ENCODE measurements at regions not wholly inside any gene's neighbourhood (a gene's known extent, or its start where the extent isn't known, plus 50 kb on each side); places are given as distances from the start of the nearest gene placed in this dataset.

DNA sequence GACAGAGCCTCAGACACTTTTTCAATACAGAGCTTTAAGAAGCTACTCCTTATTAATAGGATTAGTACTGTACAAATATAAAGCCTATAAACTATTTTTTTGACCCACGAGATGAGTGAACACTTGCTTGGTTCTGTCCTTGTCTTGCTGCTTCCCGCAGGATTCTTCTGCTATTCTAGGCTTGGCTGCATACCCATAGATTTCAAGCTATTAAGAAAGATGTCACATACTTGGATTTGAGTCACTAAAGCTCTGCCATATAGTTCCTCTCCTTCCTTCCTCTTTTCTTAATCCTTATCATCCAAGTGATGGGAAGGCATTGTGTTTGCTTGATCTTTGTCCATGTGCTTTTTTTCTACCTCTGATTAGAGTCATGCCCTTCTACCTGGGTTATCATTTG is 361.2 kb upstream of the TRPC7 start:
- H3K27ac ChIP-seq: no peak overlapping the region
- H3K27me3 ChIP-seq: no peaks in the 10 kb centered on the region
- no peak overlapping the region for H3K4me3 ChIP-seq
- H3K36me3 ChIP-seq: no peaks in the 10 kb centered on the region
- DNase-seq (ENCODE audit: low spot score in 2 of 2): no peak
- no peaks in the 10 kb centered on the region for H3K9me3 ChIP-seq
- H3K4me1 ChIP-seq: no peaks in the 10 kb centered on the region
- intact Hi-C loops (cut with DNase I; ENCODE audit: low total_unique reads): no loop called here
- no peak for TF ChIP-seq POLR2AphosphoS5 (IDR thresholded peaks at IDR 0.05)
- TF ChIP-seq, protein P1, sequence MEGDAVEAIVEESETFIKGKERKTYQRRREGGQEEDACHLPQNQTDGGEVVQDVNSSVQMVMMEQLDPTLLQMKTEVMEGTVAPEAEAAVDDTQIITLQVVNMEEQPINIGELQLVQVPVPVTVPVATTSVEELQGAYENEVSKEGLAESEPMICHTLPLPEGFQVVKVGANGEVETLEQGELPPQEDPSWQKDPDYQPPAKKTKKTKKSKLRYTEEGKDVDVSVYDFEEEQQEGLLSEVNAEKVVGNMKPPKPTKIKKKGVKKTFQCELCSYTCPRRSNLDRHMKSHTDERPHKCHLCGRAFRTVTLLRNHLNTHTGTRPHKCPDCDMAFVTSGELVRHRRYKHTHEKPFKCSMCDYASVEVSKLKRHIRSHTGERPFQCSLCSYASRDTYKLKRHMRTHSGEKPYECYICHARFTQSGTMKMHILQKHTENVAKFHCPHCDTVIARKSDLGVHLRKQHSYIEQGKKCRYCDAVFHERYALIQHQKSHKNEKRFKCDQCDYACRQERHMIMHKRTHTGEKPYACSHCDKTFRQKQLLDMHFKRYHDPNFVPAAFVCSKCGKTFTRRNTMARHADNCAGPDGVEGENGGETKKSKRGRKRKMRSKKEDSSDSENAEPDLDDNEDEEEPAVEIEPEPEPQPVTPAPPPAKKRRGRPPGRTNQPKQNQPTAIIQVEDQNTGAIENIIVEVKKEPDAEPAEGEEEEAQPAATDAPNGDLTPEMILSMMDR (IDR thresholded peaks at IDR 0.05): no peak
- TF ChIP-seq POLR2A (IDR thresholded peaks at IDR 0.05): no peak

DNA sequence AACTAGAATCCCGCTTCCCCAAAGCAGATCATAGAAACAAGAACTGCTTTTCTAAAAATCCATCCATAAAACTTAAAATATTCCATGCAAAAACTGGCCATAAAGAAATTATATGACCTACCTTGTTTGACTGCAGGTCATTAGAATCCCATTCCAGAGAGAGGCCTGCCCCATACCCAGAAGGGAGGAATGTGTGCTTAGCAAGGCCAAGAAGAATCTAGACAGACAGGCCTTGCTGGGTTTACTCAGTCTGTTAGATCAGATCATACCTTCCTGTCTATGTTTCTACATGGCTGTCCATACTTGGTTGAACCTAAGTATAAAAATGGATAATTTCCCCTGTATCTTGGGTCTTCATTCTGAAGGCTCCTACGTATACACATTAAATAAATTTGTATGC is 358.8 kb upstream of the TRPC7 start:
- Histone ChIP-seq H3K27ac (no peak overlapping the region), H3K27me3 (no peaks in the 10 kb centered on the region), H3K4me1 (no peaks in the 10 kb centered on the region), H3K36me3 (no peaks in the 10 kb centered on the region), H3K4me3 (no peak overlapping the region), H3K9me3 (no peaks in the 10 kb centered on the region)
- TF ChIP-seq POLR2A (IDR thresholded peaks at IDR 0.05): no peak
- no peak for TF ChIP-seq POLR2AphosphoS5 (IDR thresholded peaks at IDR 0.05)
- TF ChIP-seq, protein P1 (IDR thresholded peaks at IDR 0.05): no peak
- intact Hi-C loops (cut with DNase I; ENCODE audit: low total_unique reads): no loop called here
- DNase-seq (ENCODE audit: low spot score in 2 of 2): peak in 1 of 2 donors; percentile 28

DNA sequence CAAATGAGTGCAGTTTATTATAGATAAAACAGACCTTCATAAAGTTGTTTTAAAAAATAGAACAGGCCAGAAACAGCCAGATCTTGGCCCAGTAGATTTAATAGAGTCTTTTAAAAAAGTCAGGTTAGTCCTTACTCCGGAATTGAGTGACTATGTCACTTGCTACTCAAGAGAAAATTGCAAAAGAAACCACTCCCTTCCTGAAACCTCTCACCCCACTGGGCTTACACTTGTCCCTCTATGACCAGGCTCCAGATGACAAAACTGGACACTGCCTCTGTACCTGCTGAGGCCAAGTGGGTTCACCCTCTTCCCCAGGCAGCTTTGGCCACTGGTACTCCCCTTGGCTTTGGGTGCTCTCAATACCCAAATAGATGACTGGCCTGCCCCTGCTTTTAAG is 357.2 kb upstream of the TRPC7 start:
- H3K4me3 ChIP-seq: no peak overlapping the region
- TF ChIP-seq, protein P1 (IDR thresholded peaks at IDR 0.05): no peak
- TF ChIP-seq POLR2AphosphoS5 (IDR thresholded peaks at IDR 0.05) (no peak), POLR2A (IDR thresholded peaks at IDR 0.05) (no peak)
- no peak overlapping the region for H3K27ac ChIP-seq
- no peaks in the 10 kb centered on the region for H3K9me3 ChIP-seq
- no peaks in the 10 kb centered on the region for H3K4me1 ChIP-seq
- no peak for DNase-seq (ENCODE audit: low spot score in 2 of 2)
- H3K27me3 ChIP-seq: no peaks in the 10 kb centered on the region
- H3K36me3 ChIP-seq: no peaks in the 10 kb centered on the region
- intact Hi-C loops (cut with DNase I; ENCODE audit: low total_unique reads): no loop called here

DNA sequence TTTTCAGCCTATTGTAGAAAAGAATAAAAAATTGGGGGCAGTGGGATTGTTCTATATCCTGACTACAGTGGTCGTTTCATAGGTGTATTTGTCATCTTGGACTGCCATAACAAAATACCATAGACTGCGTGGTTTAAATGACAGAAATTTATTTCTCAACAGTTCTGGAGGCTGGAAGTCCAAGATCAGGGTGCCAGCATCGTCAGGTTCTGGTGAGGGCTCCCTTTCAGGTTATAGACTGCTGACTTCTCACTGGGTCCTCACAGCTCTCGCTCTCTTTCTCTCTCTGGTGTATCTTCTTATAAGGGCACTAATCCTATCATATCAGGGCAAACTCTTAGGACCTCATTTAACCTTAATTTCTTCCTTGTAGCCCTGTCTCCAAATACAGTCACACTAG is 356.7 kb upstream of the TRPC7 start:
- no peak for DNase-seq (ENCODE audit: low spot score in 2 of 2)
- Histone ChIP-seq H3K27ac (no peak overlapping the region), H3K36me3 (no peaks in the 10 kb centered on the region), H3K4me1 (no peaks in the 10 kb centered on the region), H3K9me3 (no peaks in the 10 kb centered on the region), H3K27me3 (no peaks in the 10 kb centered on the region), H3K4me3 (no peak overlapping the region)
- TF ChIP-seq, protein P1 (IDR thresholded peaks at IDR 0.05): no peak
- TF ChIP-seq POLR2AphosphoS5 (IDR thresholded peaks at IDR 0.05): no peak
- TF ChIP-seq POLR2A (IDR thresholded peaks at IDR 0.05): no peak
- intact Hi-C loops (cut with DNase I; ENCODE audit: low total_unique reads): no loop called here

DNA sequence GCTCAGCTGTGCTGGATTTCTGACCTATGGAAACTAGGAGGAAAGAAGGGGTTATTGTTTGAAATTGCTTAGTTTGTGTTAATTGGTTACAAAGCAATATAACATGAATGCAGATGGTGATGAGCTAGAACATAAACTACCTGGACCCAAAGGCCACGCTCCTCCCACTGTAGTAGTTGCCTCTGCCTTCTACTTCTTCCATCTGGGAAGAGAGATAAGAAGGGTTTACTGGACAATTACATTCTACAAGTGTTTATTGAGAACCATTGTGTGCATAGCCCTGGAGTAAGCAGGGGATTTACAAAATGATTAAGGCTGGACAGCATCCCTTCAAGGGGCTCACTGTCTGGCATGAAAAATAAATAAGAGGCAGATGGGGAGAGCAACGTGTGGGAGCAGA is 355.3 kb upstream of the TRPC7 start:
- DNase-seq (ENCODE audit: low spot score in 2 of 2): no peak
- no peaks in the 10 kb centered on the region for H3K36me3 ChIP-seq
- no peaks in the 10 kb centered on the region for H3K4me1 ChIP-seq
- intact Hi-C loops (cut with DNase I; ENCODE audit: low total_unique reads): no loop called here
- no peaks in the 10 kb centered on the region for H3K27me3 ChIP-seq
- H3K27ac ChIP-seq: no peak overlapping the region
- TF ChIP-seq, protein P1 (IDR thresholded peaks at IDR 0.05): no peak
- TF ChIP-seq POLR2A (IDR thresholded peaks at IDR 0.05) (no peak), POLR2AphosphoS5 (IDR thresholded peaks at IDR 0.05) (no peak)
- H3K4me3 ChIP-seq: no peak overlapping the region
- H3K9me3 ChIP-seq: no peaks in the 10 kb centered on the region
